Spleen (tissue), 11 donors: ENCODE measurements at regions not wholly inside any gene's neighbourhood (a gene's known extent, or its start where the extent isn't known, plus 50 kb on each side); places are given as distances from the start of the nearest gene placed in this dataset.

Source experiments
- DNase-seq: peaks from one replicate; pipeline ENCODE4 v3.0.0-alpha.2; 2020
- H3K27ac ChIP-seq, 8 donors: fragments of 200-600 bp; sonication (generic) in 7 of 8; 1 replicate in 4 of 8; 2 replicates in 4 of 8; pipeline versions ENCODE4 v1.5.0 to v1.8.0; 2016 to 2021; ENCODE audit warnings: inconsistent platforms in 4 of 8, mild to moderate bottlenecking in 4 of 8, moderate library complexity in 1 of 8
- H3K27me3 ChIP-seq, 7 donors: fragments of 200-600 bp; sonication (generic) in 6 of 7; replicated peaks in 1 of 7; 1 replicate in 4 of 7; 2 replicates in 3 of 7; pipeline versions ENCODE4 v1.5.0 to v1.8.0; 2016 to 2021; ENCODE audit warnings: inconsistent platforms in 3 of 7, mild to moderate bottlenecking in 1 of 7
- H3K36me3 ChIP-seq, 6 donors: fragments of 200-600 bp; sonication (generic) in 5 of 6; 1 replicate in 4 of 6; 2 replicates in 2 of 6; pipeline versions ENCODE4 v1.5.0 to v1.8.0; 2016 to 2021; ENCODE audit warnings: inconsistent platforms in 2 of 6
- H3K4me1 ChIP-seq, 6 donors: fragments of 200-600 bp; sonication (generic) in 5 of 6; 1 replicate in 3 of 6; 2 replicates in 3 of 6; pipeline versions ENCODE4 v1.5.0 to v1.8.0; 2016 to 2021; ENCODE audit warnings: inconsistent platforms in 3 of 6
- H3K4me3 ChIP-seq, 8 donors: fragments of 200-600 bp; sonication (generic) in 7 of 8; 1 replicate in 4 of 8; 2 replicates in 4 of 8; pipeline versions ENCODE4 v1.5.0 to v1.8.0; 2016 to 2021; ENCODE audit warnings: inconsistent platforms in 4 of 8, mild to moderate bottlenecking in 4 of 8, moderate library complexity in 2 of 8
- H3K9me3 ChIP-seq, 8 donors: fragments of 200-600 bp; sonication (generic) in 7 of 8; 1 replicate in 4 of 8; 2 replicates in 4 of 8; pipeline versions ENCODE4 v1.5.0 to v1.8.0; 2016 to 2021; ENCODE audit warnings: inconsistent platforms in 4 of 8
- POLR2A ChIP-seq, 3 donors: fragments of 450-650 bp; IDR thresholded peaks; one replicate each; pipeline ENCODE4 v1.5.1; 2017; ENCODE audit warnings: antibody characterized with exemption in 3 of 3, mild to moderate bottlenecking in 1 of 3
- POLR2AphosphoS5 ChIP-seq, 3 donors: sonication (generic); formaldehyde crosslinking; IDR thresholded peaks; one replicate each; pipeline ENCODE4 v1.5.1; 2017; ENCODE audit warnings: antibody characterized with exemption in 3 of 3
- whole genome bisulfite sequencing, 5 donors: extraction: QIAGEN DNeasy Blood & Tissue Kit in 3 of 5; methylation state at CpG; one replicate each; pipeline versions ENCODE4 v1.1.5 to v1.1.7; 2013 to 2018; 5-methylcytosine and 5-hydroxymethylcytosine counted together
- intact Hi-C: fragments of 100-400 bp; cut with DNase I; formaldehyde crosslinking; loops from one replicate; pipeline ENCODE4 v1.15.0; 2023; ENCODE audit warnings: low total_unique reads
- TF ChIP-seq, protein P1 (sequence below), 11 experiments: fragments of 200-600 bp in 7 of 11; fragments of 450-650 bp in 4 of 11; sonication (generic) in 4 of 11; IDR thresholded peaks in 8 of 11; conservative IDR thresholded peaks in 3 of 11; 1 replicate in 7 of 11; 2 replicates in 4 of 11; pipeline versions ENCODE4 v1.4.0 to v1.8.0; 2016 to 2021; ENCODE audit warnings: antibody characterized with exemption in 11 of 11, inconsistent platforms in 4 of 11, mild to moderate bottlenecking in 1 of 11
- donor health status: healthy with polysubstance abuse.
- donor health status: DM: no; HTN: no; CAD: no; lungs with moderate emphysema.
- donor health status: DM: no; HTN: no; CAD: no.
- donor health status: Bipolar disorder and iron deficiency.
- donor health status: healthy.
- donor health status: DM: no; HTN: no; CAD: no.
- donor health status: DM: yes; HTN: yes; CAD: no.

DNA sequence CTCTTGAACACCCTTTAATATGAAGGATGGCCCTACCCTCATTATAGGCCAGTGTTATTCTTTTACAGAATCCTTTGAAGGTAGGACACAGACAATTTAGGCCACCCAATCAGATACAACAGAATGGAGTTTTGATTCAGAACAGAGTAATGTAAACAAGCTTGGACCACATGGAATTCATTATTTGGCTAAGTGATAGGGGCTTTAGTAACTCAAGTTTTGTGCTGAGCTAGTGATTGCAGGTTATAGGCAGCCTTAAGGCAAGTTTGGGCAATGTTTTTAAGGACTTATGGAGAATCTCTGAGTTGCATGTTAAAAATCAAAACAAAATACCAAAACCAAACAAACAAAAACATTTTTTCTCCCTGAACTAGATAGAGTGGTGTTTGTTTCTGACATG is 312.1 kb upstream of the ROBO1 start:
- H3K9me3 ChIP-seq, result peaks cover 0 to 3% (median 0%) of the 10 kb centered on the region in 8 donors
- no peak overlapping the region for H3K27ac ChIP-seq
- H3K4me3 ChIP-seq, result no peak overlapping the region
- H3K36me3 ChIP-seq, result no peaks in the 10 kb centered on the region
- DNase-seq, result no peak
- H3K4me1 ChIP-seq, result no peaks in the 10 kb centered on the region
- TF ChIP-seq, protein P1, sequence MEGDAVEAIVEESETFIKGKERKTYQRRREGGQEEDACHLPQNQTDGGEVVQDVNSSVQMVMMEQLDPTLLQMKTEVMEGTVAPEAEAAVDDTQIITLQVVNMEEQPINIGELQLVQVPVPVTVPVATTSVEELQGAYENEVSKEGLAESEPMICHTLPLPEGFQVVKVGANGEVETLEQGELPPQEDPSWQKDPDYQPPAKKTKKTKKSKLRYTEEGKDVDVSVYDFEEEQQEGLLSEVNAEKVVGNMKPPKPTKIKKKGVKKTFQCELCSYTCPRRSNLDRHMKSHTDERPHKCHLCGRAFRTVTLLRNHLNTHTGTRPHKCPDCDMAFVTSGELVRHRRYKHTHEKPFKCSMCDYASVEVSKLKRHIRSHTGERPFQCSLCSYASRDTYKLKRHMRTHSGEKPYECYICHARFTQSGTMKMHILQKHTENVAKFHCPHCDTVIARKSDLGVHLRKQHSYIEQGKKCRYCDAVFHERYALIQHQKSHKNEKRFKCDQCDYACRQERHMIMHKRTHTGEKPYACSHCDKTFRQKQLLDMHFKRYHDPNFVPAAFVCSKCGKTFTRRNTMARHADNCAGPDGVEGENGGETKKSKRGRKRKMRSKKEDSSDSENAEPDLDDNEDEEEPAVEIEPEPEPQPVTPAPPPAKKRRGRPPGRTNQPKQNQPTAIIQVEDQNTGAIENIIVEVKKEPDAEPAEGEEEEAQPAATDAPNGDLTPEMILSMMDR (IDR thresholded peaks at IDR 0.05 in 8 of 11, conservative IDR thresholded peaks at IDR 0.05 in 3 of 11), result no peak
- no peak for TF ChIP-seq POLR2AphosphoS5 (IDR thresholded peaks at IDR 0.05)
- TF ChIP-seq POLR2A (IDR thresholded peaks at IDR 0.05), result no peak
- intact Hi-C loops, result no loop called here
- no peaks in the 10 kb centered on the region for H3K27me3 ChIP-seq

DNA sequence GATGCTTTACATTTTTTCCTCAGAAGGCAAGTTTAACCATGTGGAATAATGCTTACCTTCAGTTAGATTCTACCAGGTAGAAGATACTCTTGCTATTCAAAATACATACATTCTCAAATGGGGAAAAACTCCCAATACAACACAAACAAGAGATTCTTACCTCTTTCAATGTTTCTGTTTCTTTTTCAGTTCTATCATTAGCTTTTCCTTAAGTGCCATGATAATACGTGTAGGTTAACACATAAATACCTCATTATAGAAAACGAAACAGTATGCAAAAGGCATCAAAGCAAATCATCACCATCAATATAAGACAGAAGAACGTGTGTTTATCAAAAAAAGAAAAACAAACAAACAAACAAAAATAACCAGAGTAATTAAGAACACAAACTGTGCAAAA is 300.7 kb upstream of the ROBO1 start:
- Histone ChIP-seq H3K27me3 (no peaks in the 10 kb centered on the region), H3K4me1 (no peaks in the 10 kb centered on the region), H3K4me3 (no peak overlapping the region), H3K27ac (no peak overlapping the region), H3K9me3 (peaks cover 0 to 29% (median 2%) of the 10 kb centered on the region in 8 donors), H3K36me3 (no peaks in the 10 kb centered on the region)
- TF ChIP-seq POLR2AphosphoS5 (IDR thresholded peaks at IDR 0.05), result no peak
- TF ChIP-seq, protein P1 (IDR thresholded peaks at IDR 0.05 in 8 of 11, conservative IDR thresholded peaks at IDR 0.05 in 3 of 11), result no peak
- TF ChIP-seq POLR2A (IDR thresholded peaks at IDR 0.05), result no peak
- WGBS, 5 donors, result 63 to 69% (median 66%) methylated on average over 3 of the region's 3 CpGs
- DNase-seq, result no peak
- intact Hi-C loops, result no loop called here

DNA sequence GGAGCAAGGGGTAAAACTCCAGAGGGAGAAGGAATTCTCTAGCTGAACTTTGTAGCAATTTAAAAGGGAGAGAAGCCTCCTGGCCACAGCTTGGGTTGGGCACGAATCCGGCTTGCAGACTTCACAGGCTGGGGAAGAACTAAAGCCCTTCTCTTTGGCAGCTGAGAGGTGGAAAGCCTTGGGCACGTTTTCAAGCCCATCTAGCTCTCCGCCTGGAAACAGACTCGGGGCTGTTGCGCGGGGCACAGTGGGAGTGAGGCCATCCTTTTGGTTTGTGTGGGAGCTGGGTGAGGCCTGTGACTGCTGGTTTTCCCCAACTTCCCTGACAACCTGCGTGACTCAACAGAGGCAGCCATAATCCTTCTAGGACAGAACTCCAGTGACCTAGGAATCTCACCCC is 295.7 kb upstream of the ROBO1 start:
- WGBS, 5 donors, result 82 to 93% (median 88%) methylated on average over 8 of the region's 8 CpGs
- DNase-seq, result peak; percentile 53

DNA sequence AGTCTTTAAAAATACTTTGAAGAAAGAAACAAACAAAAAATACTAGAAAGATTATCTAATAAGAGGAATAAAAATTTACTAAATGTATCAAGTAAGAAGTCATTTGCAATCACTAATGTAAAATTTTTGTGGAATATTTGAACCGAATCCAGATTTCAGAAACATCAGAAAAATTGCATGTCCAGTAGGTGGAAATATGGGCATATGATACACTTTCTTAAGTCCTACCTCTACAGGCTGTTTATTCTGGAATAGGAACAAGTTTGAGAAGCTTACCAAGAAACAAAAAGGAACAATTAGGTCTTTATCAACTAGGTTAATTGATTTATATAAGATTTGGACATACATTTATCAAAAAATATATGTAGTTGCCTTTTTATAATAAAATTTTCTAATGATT is 292.9 kb upstream of the ROBO1 start:
- WGBS, 5 donors, result 73 to 91% (median 83%) methylated on average over 1 of the region's 1 CpG
- H3K27me3 ChIP-seq, result no peaks in the 10 kb centered on the region
- intact Hi-C loops, result no loop called here
- peaks cover 0 to 16% (median 0%) of the 10 kb centered on the region in 8 donors for H3K9me3 ChIP-seq
- no peaks in the 10 kb centered on the region for H3K4me1 ChIP-seq
- no peak overlapping the region for H3K4me3 ChIP-seq
- no peaks in the 10 kb centered on the region for H3K36me3 ChIP-seq
- TF ChIP-seq, protein P1 (IDR thresholded peaks at IDR 0.05 in 8 of 11, conservative IDR thresholded peaks at IDR 0.05 in 3 of 11), result no peak
- no peak for DNase-seq
- no peak overlapping the region for H3K27ac ChIP-seq

More for the DNA sequence above, 295.7 kb upstream of the ROBO1 start:
- Histone ChIP-seq H3K4me3 (no peak overlapping the region), H3K36me3 (no peaks in the 10 kb centered on the region), H3K27ac (no peak overlapping the region), H3K4me1 (no peaks in the 10 kb centered on the region), H3K9me3 (peaks cover 0 to 17% (median 0%) of the 10 kb centered on the region in 8 donors), H3K27me3 (no peaks in the 10 kb centered on the region)
- intact Hi-C loops, result no loop called here
- TF ChIP-seq, protein P1 (IDR thresholded peaks at IDR 0.05 in 8 of 11, conservative IDR thresholded peaks at IDR 0.05 in 3 of 11), result no peak
- TF ChIP-seq POLR2AphosphoS5 (IDR thresholded peaks at IDR 0.05) (no peak), POLR2A (IDR thresholded peaks at IDR 0.05) (no peak)
